Psoas muscle (tissue), 7 donors: ENCODE measurements at regions not wholly inside any gene's neighbourhood (a gene's known extent, or its start where the extent isn't known, plus 50 kb on each side); places are given as distances from the start of the nearest gene placed in this dataset.
A peak's percentile ranks its signal among the peaks of the same experiment; 100 is the strongest.

Experiments
- ATAC-seq, 4 donors: fragments of 200-7000 bp; cut with Tn5 transposase; one replicate each; pipeline ENCODE4 v1.9.1; 2020; ENCODE audit warnings: moderate library complexity in 3 of 4, mild to moderate bottlenecking in 2 of 4
- DNase-seq, 2 donors: peaks; one replicate each; pipeline ENCODE4 v3.0.0-alpha.2; 2020
- H3K27ac ChIP-seq: fragments of 200-600 bp; one replicate; pipeline ENCODE4 v1.8.0; 2022
- H3K27me3 ChIP-seq, 3 donors: fragments of 200-600 bp in 1 of 3; one replicate each; pipeline versions ENCODE4 v1.6.1 to v1.8.0; 2013 to 2022; ENCODE audit warnings: low read length in 2 of 3, mild to moderate bottlenecking in 2 of 3, moderate library complexity in 1 of 3; ENCODE audit not compliant: insufficient read depth in 3 of 3
- H3K36me3 ChIP-seq, 2 donors: fragments of 200-600 bp in 1 of 2; one replicate each; pipeline versions ENCODE4 v1.6.1 to v1.8.0; 2013 to 2022; ENCODE audit warnings: low read depth in 1 of 2, mild to moderate bottlenecking in 1 of 2, moderate library complexity in 1 of 2; ENCODE audit not compliant: insufficient read depth in 1 of 2
- H3K4me1 ChIP-seq: fragments of 200-600 bp; one replicate; pipeline ENCODE4 v1.8.0; 2022
- H3K4me3 ChIP-seq: fragments of 200-600 bp; one replicate; pipeline ENCODE4 v1.8.0; 2022; ENCODE audit warnings: mild to moderate bottlenecking
- H3K9me3 ChIP-seq: fragments of 200-600 bp; one replicate; pipeline ENCODE4 v1.8.0; 2022
- CTCF ChIP-seq: fragments of 200-600 bp; IDR thresholded peaks from one replicate; pipeline ENCODE4 v1.8.0; 2022; ENCODE audit warnings: antibody characterized with exemption
- WGBS, 3 donors: extraction: QIAGEN DNeasy Blood & Tissue Kit; methylation state at CpG; one replicate each; pipeline versions ENCODE4 v1.1.6 to v1.1.7; 2013; 5-methylcytosine and 5-hydroxymethylcytosine counted together
- intact Hi-C, 2 donors: fragments of 100-400 bp; cut with DNase I; formaldehyde crosslinking; loops; one replicate each; pipeline versions ENCODE4 v1.11.0 to v1.14.2; 2022
- donor health status: healthy with polysubstance abuse.
- donor health status: DM: no; HTN: no; CAD: no; lungs with moderate emphysema.
- donor health status: Bipolar disorder and iron deficiency.
- donor health status: healthy.
- donor health status: DM: yes; HTN: yes; CAD: no.
- donor health status: DM: no; HTN: no; CAD: no.
- donor health status: DM: yes; HTN: yes; CAD: no.

- intact Hi-C loops: no loop called here
- Histone ChIP-seq H3K36me3 (no peaks in the 10 kb centered on the region), H3K9me3 (no peaks in the 10 kb centered on the region), H3K27me3 (peaks cover 0 to 5% (median 2%) of the 10 kb centered on the region in 3 donors), H3K4me3 (no peak overlapping the region), H3K27ac (no peak overlapping the region), H3K4me1 (no peaks in the 10 kb centered on the region)
- 65 to 74% (median 71%) methylated on average over 3 of the region's 3 CpGs for WGBS, 3 donors
- DNase-seq (no peak), ATAC-seq (no peak)
- TF ChIP-seq CTCF: no peak
Observed at GRCh38 chr3:71974786-71975185, 189.8 kb upstream of the PROK2 start.

- peak in 1 of 2 donors; percentile 60 for DNase-seq
- intact Hi-C loops: no loop called here
- 34 to 41% (median 37%) methylated on average over 7 of the region's 7 CpGs for WGBS, 3 donors
- Histone ChIP-seq H3K4me3 (no peak overlapping the region), H3K4me1 (no peaks in the 10 kb centered on the region), H3K27ac (no peak overlapping the region), H3K9me3 (no peaks in the 10 kb centered on the region), H3K27me3 (peaks cover 0 to 5% (median 2%) of the 10 kb centered on the region in 3 donors), H3K36me3 (no peaks in the 10 kb centered on the region)
- ATAC-seq: no peak
- TF ChIP-seq CTCF: no peak
Observed at GRCh38 chr3:71973274-71974030, 188.5 kb upstream of the PROK2 start.

GRCh38 chr3:71972031-71972430 is 187.1 kb upstream of the PROK2 start:
- Histone ChIP-seq H3K4me3 (no peak overlapping the region), H3K27ac (no peak overlapping the region), H3K36me3 (no peaks in the 10 kb centered on the region), H3K4me1 (no peaks in the 10 kb centered on the region), H3K27me3 (peaks cover 0 to 5% (median 4%) of the 10 kb centered on the region in 3 donors), H3K9me3 (no peaks in the 10 kb centered on the region)
- no peak for ATAC-seq
- no peak for DNase-seq
- intact Hi-C loops: no loop called here
- no peak for TF ChIP-seq CTCF
- 71 to 73% (median 72%) methylated on average over 5 of the region's 5 CpGs for WGBS, 3 donors

GRCh38 chr3:71968544-71968943 is 183.6 kb upstream of the PROK2 start:
- Histone ChIP-seq H3K9me3 (no peaks in the 10 kb centered on the region), H3K27ac (no peak overlapping the region), H3K27me3 (peaks cover 0 to 5% (median 4%) of the 10 kb centered on the region in 3 donors), H3K4me1 (no peaks in the 10 kb centered on the region), H3K4me3 (no peak overlapping the region), H3K36me3 (no peaks in the 10 kb centered on the region)
- DNase-seq (no peak), ATAC-seq (no peak)
- no peak for TF ChIP-seq CTCF
- intact Hi-C loops: no loop called here
- 29 to 33% (median 32%) methylated on average over 4 of the region's 4 CpGs for WGBS, 3 donors

- Histone ChIP-seq H3K36me3 (no peaks in the 10 kb centered on the region), H3K9me3 (no peaks in the 10 kb centered on the region), H3K4me3 (no peak overlapping the region), H3K27me3 (peaks cover 0 to 5% (median 2%) of the 10 kb centered on the region in 3 donors), H3K4me1 (no peaks in the 10 kb centered on the region), H3K27ac (no peak overlapping the region)
- WGBS, 3 donors: 49 to 57% (median 52%) methylated on average over 3 of the region's 3 CpGs
- DNase-seq (no peak), ATAC-seq (no peak)
- intact Hi-C loops: no loop called here
- no peak for TF ChIP-seq CTCF
Observed at GRCh38 chr3:71966185-71966584, 181.2 kb upstream of the PROK2 start.
